Myocyte (in vitro differentiated cells): ENCODE measurements at regions not wholly inside any gene's neighbourhood (a gene's known extent, or its start where the extent isn't known, plus 50 kb on each side); places are given as distances from the start of the nearest gene placed in this dataset.

Source experiments
- DNase-seq: peaks from one replicate; pipeline ENCODE4 v3.0.0-alpha.2; 2012; ENCODE audit warnings: low read depth

- DNase-seq, result no peak
Measured at GRCh38 chr20:11748436-11748835, 169.3 kb upstream of the BTBD3 start.

GRCh38 chr20:11752336-11752735 is 165.4 kb upstream of the BTBD3 start:
- DNase-seq, result no peak

- DNase-seq, result no peak
Measured at GRCh38 chr20:11753155-11753554, 164.5 kb upstream of the BTBD3 start.

GRCh38 chr20:11754451-11754850 is 163.2 kb upstream of the BTBD3 start:
- DNase-seq, result no peak

GRCh38 chr20:11755071-11755841 is 162.4 kb upstream of the BTBD3 start:
- DNase-seq, result no peak

- no peak for DNase-seq
Measured at GRCh38 chr20:11761497-11761896, 156.2 kb upstream of the BTBD3 start.

GRCh38 chr20:11766961-11767360 is 150.7 kb upstream of the BTBD3 start:
- peak; percentile 48 for DNase-seq

- no peak for DNase-seq
Measured at GRCh38 chr20:11769825-11770224, 147.9 kb upstream of the BTBD3 start.

- DNase-seq, result no peak
Measured at GRCh38 chr20:11772226-11772730, 145.4 kb upstream of the BTBD3 start.

- no peak for DNase-seq
Measured at GRCh38 chr20:11776687-11777086, 141.0 kb upstream of the BTBD3 start.

- DNase-seq, result peak; percentile 26
Measured at GRCh38 chr20:11777387-11778205, 140.1 kb upstream of the BTBD3 start.

GRCh38 chr20:11778206-11778570 is 139.5 kb upstream of the BTBD3 start:
- DNase-seq, result no peak

- DNase-seq, result no peak
Measured at GRCh38 chr20:11780765-11781369, 136.8 kb upstream of the BTBD3 start.

GRCh38 chr20:11783102-11783850 is 134.4 kb upstream of the BTBD3 start:
- DNase-seq, result no peak

- DNase-seq, result no peak
Measured at GRCh38 chr20:11785885-11786507, 131.7 kb upstream of the BTBD3 start.

GRCh38 chr20:11790046-11790445 is 127.6 kb upstream of the BTBD3 start:
- peak; percentile 76 for DNase-seq

- DNase-seq, result no peak
Measured at GRCh38 chr20:11791316-11791715, 126.4 kb upstream of the BTBD3 start.

GRCh38 chr20:11791835-11792567 is 125.7 kb upstream of the BTBD3 start:
- no peak for DNase-seq

- no peak for DNase-seq
Measured at GRCh38 chr20:11792568-11792953, 125.1 kb upstream of the BTBD3 start.

- DNase-seq, result no peak
Measured at GRCh38 chr20:11794525-11794924, 123.2 kb upstream of the BTBD3 start.
